Glomerular visceral epithelial cell (primary cell): ENCODE measurements at regions not wholly inside any gene's neighbourhood (a gene's known extent, or its start where the extent isn't known, plus 50 kb on each side); places are given as distances from the start of the nearest gene placed in this dataset.
A peak's percentile ranks its signal among the peaks of the same experiment; 100 is the strongest.

Source experiments
- DNase-seq: peaks from one replicate; pipeline ENCODE4 v3.0.0-alpha.2; 2016; ENCODE audit errors: extremely low spot score

DNA sequence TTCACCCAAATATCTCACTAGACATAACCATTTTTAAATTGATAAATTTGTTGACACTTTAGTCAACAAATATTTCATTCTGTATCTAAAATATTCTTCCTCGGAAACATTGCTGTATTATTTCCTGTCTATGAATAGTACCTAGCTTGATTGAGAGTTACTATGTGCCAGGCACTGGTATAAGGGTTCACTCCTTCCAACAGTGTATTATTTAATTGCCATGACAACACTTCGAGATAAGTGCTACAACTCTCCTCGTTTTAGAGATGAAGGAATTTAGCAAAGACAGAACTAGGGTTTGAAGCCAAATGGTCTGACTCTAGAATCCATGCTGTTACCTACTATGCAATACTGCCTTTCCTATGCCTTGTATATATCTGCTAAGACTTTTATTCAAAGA lies 287.2 kb downstream of the YTHDC2 start:
- no peak for DNase-seq

- no peak for DNase-seq
Observed at GRCh38 chr5:113804264-113804663, 290.8 kb downstream of the YTHDC2 start.

DNA sequence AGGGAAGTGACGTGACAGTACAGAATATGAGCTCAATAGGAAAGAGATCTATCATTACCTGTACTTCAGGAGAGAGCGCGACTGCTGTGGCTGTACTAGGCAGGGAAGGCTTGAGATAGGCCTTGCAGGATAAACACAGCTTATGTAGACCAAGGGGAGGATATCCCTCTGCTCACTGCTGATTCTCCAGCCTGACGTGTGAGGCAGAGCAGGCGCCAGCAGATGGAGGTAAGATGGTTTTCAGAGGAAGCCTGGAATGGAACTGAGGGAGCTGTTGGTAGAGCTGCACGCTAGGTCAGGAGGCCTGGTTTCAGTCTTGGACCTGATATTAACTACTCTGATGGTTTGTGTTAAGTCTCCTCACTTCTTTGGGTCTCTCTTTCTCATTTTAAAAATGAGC lies 291.4 kb downstream of the YTHDC2 start:
- no peak for DNase-seq

DNA sequence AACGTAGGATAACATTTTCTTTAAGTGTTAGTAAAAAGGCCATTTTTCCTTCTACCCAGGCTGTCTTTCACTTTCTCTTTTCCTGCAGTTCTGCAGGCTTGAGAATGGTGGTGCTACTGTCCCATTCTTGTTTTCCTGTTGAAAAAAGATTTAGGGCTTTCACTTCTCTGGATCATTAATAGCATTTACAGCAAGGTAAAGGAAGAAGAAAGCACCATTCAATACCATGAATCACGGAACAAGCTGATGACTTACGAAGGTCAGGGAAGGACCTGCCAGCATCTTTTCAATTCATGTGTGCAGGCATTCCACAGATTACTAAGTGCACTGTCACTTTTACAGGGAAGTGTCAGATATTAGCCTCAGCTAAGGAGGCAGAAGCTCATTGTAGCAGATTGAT lies 292.8 kb downstream of the YTHDC2 start:
- DNase-seq: peak; percentile 17

- DNase-seq: no peak
Observed at GRCh38 chr5:113806904-113807303, 293.4 kb downstream of the YTHDC2 start.

- DNase-seq: no peak
Observed at GRCh38 chr5:113807427-113807991, 294.0 kb downstream of the YTHDC2 start.

GRCh38 chr5:113808956-113809355 lies 295.5 kb downstream of the YTHDC2 start:
- no peak for DNase-seq

GRCh38 chr5:113809626-113810025 lies 296.1 kb downstream of the YTHDC2 start:
- no peak for DNase-seq

- no peak for DNase-seq
Observed at GRCh38 chr5:113813466-113813865, 300.0 kb downstream of the YTHDC2 start.

GRCh38 chr5:113817683-113818082 lies 304.2 kb downstream of the YTHDC2 start:
- no peak for DNase-seq

- DNase-seq: no peak
Observed at GRCh38 chr5:113823696-113824095, 310.2 kb downstream of the YTHDC2 start.

- no peak for DNase-seq
Observed at GRCh38 chr5:113824307-113824706, 310.8 kb downstream of the YTHDC2 start.

GRCh38 chr5:113825176-113825575 lies 311.7 kb downstream of the YTHDC2 start:
- no peak for DNase-seq

DNA sequence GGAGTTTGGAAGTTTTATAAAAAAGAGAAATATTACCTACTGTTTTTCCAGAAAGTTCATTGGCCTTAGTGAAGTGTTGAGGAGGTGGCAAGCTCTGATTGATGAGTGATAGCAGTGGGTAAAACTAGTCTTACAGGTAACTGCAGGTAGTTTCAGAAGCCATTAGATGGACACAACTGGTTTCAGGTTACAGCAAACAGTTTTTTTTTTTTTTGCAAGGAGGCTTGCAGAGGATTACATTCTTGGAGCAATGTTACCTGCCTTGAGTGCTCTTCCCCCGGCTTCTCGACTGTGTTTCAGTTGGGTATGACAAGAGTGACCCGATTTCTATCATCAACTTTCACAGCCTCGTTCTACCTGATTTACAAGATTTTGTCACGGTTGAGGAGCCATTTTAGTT lies 333.4 kb downstream of the YTHDC2 start:
- no peak for DNase-seq

- no peak for DNase-seq
Observed at GRCh38 chr5:113864437-113864836, 350.9 kb downstream of the YTHDC2 start.

GRCh38 chr5:113866763-113867162 lies 353.3 kb downstream of the YTHDC2 start:
- DNase-seq: no peak

- no peak for DNase-seq
Observed at GRCh38 chr5:113869611-113870010, 356.1 kb downstream of the YTHDC2 start.

DNA sequence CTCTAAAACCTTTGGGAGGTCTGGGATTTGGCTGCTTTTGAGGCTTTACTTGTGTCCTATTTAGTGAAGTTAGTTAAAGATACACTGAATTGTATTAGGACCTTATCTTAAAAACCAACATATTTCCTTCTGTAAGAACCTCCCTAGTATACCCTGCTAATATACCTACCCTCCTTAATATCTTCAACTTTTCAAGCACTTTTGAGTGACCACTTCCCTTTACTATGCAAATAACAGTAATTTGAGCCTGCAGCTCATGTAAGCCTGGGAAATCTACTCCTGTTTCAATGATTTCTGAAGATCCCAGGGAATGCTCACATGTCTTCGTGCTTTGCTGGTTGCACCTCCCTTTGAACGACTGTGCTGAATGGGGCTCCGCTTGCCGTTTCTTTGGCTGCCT lies 358.5 kb downstream of the YTHDC2 start:
- DNase-seq: no peak

GRCh38 chr5:113875096-113875495 lies 361.6 kb downstream of the YTHDC2 start:
- DNase-seq: no peak

- DNase-seq: no peak
Observed at GRCh38 chr5:113891491-113891890, 378.0 kb downstream of the YTHDC2 start.

DNA sequence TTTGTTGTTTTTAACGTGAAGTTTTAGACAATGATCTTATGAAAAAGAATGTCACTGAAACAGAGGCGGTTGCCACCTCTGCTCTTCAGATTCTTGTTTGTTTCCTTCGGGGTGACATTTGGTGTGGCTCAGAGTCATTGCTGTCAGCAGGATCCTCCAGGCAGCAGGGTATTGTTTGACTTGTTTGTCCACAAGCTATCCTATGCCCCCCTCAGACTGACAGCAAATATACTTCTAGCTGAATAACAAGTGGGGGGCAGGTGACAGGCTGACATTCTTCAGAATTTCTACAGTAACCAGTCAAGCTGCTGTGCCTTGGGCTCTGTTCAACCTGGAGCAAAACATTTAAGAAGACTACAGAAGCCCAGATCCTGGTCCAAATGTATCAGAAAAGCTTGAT lies 383.3 kb downstream of the YTHDC2 start:
- no peak for DNase-seq

- DNase-seq: no peak
Observed at GRCh38 chr5:113897748-113898147, 384.3 kb downstream of the YTHDC2 start.

DNA sequence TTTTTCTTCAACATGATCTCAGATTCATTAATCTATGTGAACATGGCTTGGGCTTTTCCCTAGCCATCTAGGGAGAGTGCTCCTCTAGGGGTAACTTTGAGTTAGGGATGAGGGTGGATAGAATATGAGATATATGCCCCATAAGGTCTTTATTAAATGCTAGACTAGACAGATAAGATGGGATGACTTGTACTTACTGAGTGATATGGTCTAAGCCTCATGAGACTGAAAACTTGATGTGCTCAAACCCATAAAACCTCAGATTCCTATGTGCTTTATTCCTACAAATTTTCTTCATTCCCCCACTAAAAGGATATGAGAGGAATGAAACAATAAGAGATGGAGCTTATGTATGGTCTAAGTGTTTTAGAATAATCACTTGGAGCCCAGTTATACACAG lies 386.6 kb downstream of the YTHDC2 start:
- DNase-seq: no peak

DNA sequence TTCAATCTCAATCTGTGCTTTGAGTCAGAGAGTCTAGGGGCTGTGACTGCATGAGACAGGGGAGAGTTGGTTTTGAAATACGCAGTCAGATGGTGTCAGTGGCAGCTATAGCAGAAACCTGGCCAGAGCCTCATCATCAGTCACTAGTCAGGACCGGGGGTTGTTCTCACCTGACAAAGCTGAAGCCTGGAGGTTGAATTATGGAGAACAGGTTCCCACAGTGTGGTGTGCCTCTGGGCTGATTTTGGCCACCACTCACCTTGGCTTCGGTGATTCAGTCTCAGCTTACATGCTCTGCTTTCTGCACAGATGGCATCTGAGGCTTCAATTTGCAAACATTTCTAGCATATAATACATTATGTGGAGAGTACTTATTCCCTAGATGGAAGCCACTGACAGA lies 387.3 kb downstream of the YTHDC2 start:
- DNase-seq: no peak

DNA sequence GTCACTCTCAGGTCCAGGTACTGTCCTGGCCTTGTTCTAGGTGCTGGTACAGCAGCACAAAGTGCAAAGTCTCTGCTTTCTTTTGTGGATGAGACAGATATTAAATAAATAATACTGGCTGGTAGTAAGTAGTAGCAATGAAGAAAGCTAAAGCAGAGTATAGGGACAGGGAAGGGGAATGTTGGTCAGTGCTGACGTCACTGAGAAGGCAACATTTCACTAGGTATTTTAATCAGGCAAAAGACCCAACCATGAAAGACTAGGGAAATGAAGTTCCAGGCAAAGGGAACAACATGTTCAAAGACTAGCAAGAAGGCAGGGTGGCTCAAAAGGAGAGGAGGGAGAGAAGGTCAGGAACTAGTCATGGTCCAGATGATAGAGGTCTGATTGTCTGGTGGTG lies 388.2 kb downstream of the YTHDC2 start:
- no peak for DNase-seq
